ENCODE measurements at regions not wholly inside any gene's neighbourhood (a gene's known extent, or its start where the extent isn't known, plus 50 kb on each side); places are given as distances from the start of the nearest gene placed in this dataset.

- no peaks in the 10 kb centered on the region for H3K27me3 ChIP-seq (ENCODE audit: insufficient read depth, low read depth, severe bottlenecking)
- no peak for DNase-seq
- TF ChIP-seq CTCF (IDR thresholded peaks at IDR 0.05; ENCODE audit: low read depth, low read length) = no peak
- no peak overlapping the region for H3K4me3 ChIP-seq (ENCODE audit: low read depth, low read length)
- no peak overlapping the region for H3K27ac ChIP-seq
- no peaks in the 10 kb centered on the region for H3K9me3 ChIP-seq (ENCODE audit: severe bottlenecking)
- H3K36me3 ChIP-seq = no peaks in the 10 kb centered on the region
Measured at GRCh38 chr13:106722620-106723019, 154.7 kb upstream of the ARGLU1 start.

GRCh38 chr13:106721599-106721998 lies 153.7 kb upstream of the ARGLU1 start:
- TF ChIP-seq CTCF (IDR thresholded peaks at IDR 0.05; ENCODE audit: low read depth, low read length) = no peak
- H3K27me3 ChIP-seq (ENCODE audit: insufficient read depth, low read depth, severe bottlenecking) = no peaks in the 10 kb centered on the region
- no peaks in the 10 kb centered on the region for H3K9me3 ChIP-seq (ENCODE audit: severe bottlenecking)
- no peaks in the 10 kb centered on the region for H3K36me3 ChIP-seq
- DNase-seq = no peak
- H3K27ac ChIP-seq = no peak overlapping the region
- H3K4me3 ChIP-seq (ENCODE audit: low read depth, low read length) = no peak overlapping the region

- peaks cover 1% of the 10 kb centered on the region for H3K27me3 ChIP-seq (ENCODE audit: insufficient read depth, low read depth, severe bottlenecking)
- no peak overlapping the region for H3K27ac ChIP-seq
- no peaks in the 10 kb centered on the region for H3K9me3 ChIP-seq (ENCODE audit: severe bottlenecking)
- no peak overlapping the region for H3K4me3 ChIP-seq (ENCODE audit: low read depth, low read length)
- no peak for DNase-seq
- H3K36me3 ChIP-seq = no peaks in the 10 kb centered on the region
- no peak for TF ChIP-seq CTCF (IDR thresholded peaks at IDR 0.05; ENCODE audit: low read depth, low read length)
Measured at GRCh38 chr13:106714271-106714982, 146.5 kb upstream of the ARGLU1 start.

GRCh38 chr13:106712381-106712780 lies 144.4 kb upstream of the ARGLU1 start:
- Histone ChIP-seq H3K27ac (no peak overlapping the region), H3K9me3 (ENCODE audit: severe bottlenecking) (no peaks in the 10 kb centered on the region), H3K27me3 (ENCODE audit: insufficient read depth, low read depth, severe bottlenecking) (peaks cover 10% of the 10 kb centered on the region), H3K36me3 (no peaks in the 10 kb centered on the region), H3K4me3 (ENCODE audit: low read depth, low read length) (no peak overlapping the region)
- TF ChIP-seq CTCF (IDR thresholded peaks at IDR 0.05; ENCODE audit: low read depth, low read length) = no peak
- DNase-seq = no peak

- no peaks in the 10 kb centered on the region for H3K36me3 ChIP-seq
- no peak for TF ChIP-seq CTCF (IDR thresholded peaks at IDR 0.05; ENCODE audit: low read depth, low read length)
Measured at GRCh38 chr13:106710266-106710665, 142.3 kb upstream of the ARGLU1 start.

GRCh38 chr13:106709522-106709921 lies 141.6 kb upstream of the ARGLU1 start:
- no peak for DNase-seq
- H3K27ac ChIP-seq = no peak overlapping the region
- H3K36me3 ChIP-seq = no peaks in the 10 kb centered on the region
- H3K9me3 ChIP-seq (ENCODE audit: severe bottlenecking) = no peaks in the 10 kb centered on the region
- no peak for TF ChIP-seq CTCF (IDR thresholded peaks at IDR 0.05; ENCODE audit: low read depth, low read length)
- H3K27me3 ChIP-seq (ENCODE audit: insufficient read depth, low read depth, severe bottlenecking) = peaks cover 13% of the 10 kb centered on the region
- no peak overlapping the region for H3K4me3 ChIP-seq (ENCODE audit: low read depth, low read length)

More at GRCh38 chr13:106710266-106710665, 142.3 kb upstream of the ARGLU1 start:
- Histone ChIP-seq H3K9me3 (ENCODE audit: severe bottlenecking) (no peaks in the 10 kb centered on the region), H3K4me3 (ENCODE audit: low read depth, low read length) (no peak overlapping the region), H3K27me3 (ENCODE audit: insufficient read depth, low read depth, severe bottlenecking) (peaks cover 12% of the 10 kb centered on the region), H3K27ac (no peak overlapping the region)
- DNase-seq = no peak

Measured in WERI-Rb-1 (cell line).